ENCODE measurements at regions not wholly inside any gene's neighbourhood (a gene's known extent, or its start where the extent isn't known, plus 50 kb on each side); places are given as distances from the start of the nearest gene placed in this dataset.

DNA sequence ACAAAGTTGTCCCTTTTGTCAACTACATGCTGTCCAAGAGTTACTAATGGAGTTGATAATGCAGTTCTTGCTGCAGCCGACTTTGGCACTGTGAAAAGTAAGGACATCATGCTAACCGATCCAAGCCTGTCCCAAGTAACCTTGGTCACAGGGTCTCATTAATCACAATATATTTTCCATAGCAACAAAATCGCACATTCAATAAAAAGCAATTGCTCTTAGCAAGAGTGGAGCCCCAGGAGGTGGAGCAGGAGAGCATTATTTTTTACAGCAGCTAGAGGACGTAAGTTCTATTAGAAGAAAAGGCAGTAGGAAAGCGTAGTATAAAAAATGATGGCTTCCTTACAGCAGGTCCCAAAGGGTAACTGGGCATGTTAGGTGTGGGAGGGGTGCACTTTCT, 570.3 kb downstream of the EBF1 start:
- TF ChIP-seq EZH2 (IDR thresholded peaks at IDR 0.05) (no peak), POLR2AphosphoS5 (IDR thresholded peaks at IDR 0.05; ENCODE audit: borderline replicate concordance, low read depth, low read length) (no peak), FOXP2 (optimal IDR thresholded peaks at IDR 0.05; ENCODE audit: control extremely low read depth, extremely low read length, insufficient read depth) (no peak)
- Histone ChIP-seq H3K4me3 (no peak overlapping the region), H3K27ac (no peak overlapping the region), H3K36me3 (ENCODE audit: insufficient read depth, low read length) (no peaks in the 10 kb centered on the region), H3K9me3 (ENCODE audit: low read depth, low read length) (no peaks in the 10 kb centered on the region), H3K9ac (ENCODE audit: insufficient read length) (no peak overlapping the region)
- DNase-seq (ENCODE audit: low read depth, low spot score), result no peak

DNA sequence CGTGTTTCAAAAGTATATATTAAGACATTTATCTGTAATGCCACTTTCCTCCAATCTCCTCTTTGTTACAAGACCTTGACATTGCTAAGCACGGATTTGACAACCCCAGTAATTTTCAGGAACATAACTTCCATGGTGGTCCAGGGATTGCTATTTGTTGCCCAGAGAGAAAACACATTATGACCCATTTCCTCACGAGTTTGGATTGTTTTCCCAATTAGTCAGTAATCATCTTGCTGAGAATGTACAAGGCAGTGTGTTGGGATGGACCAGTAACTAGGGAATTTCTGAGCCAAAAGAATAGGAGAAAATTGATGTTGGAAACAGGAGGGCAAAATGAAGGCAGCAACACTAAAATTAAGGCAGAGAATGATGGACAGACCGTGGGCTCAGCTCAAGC, 574.1 kb downstream of the EBF1 start:
- TF ChIP-seq POLR2AphosphoS5 (IDR thresholded peaks at IDR 0.05; ENCODE audit: borderline replicate concordance, low read depth, low read length), result no peak
- TF ChIP-seq FOXP2 (optimal IDR thresholded peaks at IDR 0.05; ENCODE audit: control extremely low read depth, extremely low read length, insufficient read depth), result no peak
- no peak for TF ChIP-seq EZH2 (IDR thresholded peaks at IDR 0.05)
- H3K9ac ChIP-seq (ENCODE audit: insufficient read length), result no peak overlapping the region
- H3K36me3 ChIP-seq (ENCODE audit: insufficient read depth, low read length), result no peaks in the 10 kb centered on the region
- H3K4me3 ChIP-seq, result no peak overlapping the region
- no peak for DNase-seq (ENCODE audit: low read depth, low spot score)
- no peaks in the 10 kb centered on the region for H3K9me3 ChIP-seq (ENCODE audit: low read depth, low read length)
- H3K27ac ChIP-seq, result no peak overlapping the region

DNA sequence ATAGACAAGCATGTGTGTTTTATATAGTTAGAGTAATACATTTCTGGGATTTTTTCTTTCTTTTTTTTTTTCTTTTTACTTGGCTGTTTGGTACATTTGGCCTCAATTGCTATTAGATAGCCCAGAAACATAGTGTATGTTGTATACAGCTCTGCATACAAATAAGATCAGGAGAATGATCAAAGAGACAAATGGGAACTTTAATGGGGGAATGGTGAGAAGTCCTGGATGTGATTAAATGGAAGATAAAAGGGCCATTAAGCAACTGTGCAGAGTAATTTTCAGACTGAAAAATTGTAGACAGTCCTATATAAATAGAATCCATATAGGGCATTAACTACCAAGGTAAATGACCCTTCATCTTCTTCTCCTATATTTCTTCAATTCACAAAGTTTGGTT, 575.6 kb downstream of the EBF1 start:
- Histone ChIP-seq H3K36me3 (ENCODE audit: insufficient read depth, low read length) (no peaks in the 10 kb centered on the region), H3K4me3 (no peak overlapping the region), H3K9me3 (ENCODE audit: low read depth, low read length) (no peaks in the 10 kb centered on the region), H3K9ac (ENCODE audit: insufficient read length) (no peak overlapping the region), H3K27ac (no peak overlapping the region)
- no peak for TF ChIP-seq FOXP2 (optimal IDR thresholded peaks at IDR 0.05; ENCODE audit: control extremely low read depth, extremely low read length, insufficient read depth)
- no peak for TF ChIP-seq EZH2 (IDR thresholded peaks at IDR 0.05)
- TF ChIP-seq POLR2AphosphoS5 (IDR thresholded peaks at IDR 0.05; ENCODE audit: borderline replicate concordance, low read depth, low read length), result no peak
- no peak for DNase-seq (ENCODE audit: low read depth, low spot score)

GRCh38 chr5:158522776-158523175, 576.9 kb downstream of the EBF1 start:
- no peak for TF ChIP-seq POLR2AphosphoS5 (IDR thresholded peaks at IDR 0.05; ENCODE audit: borderline replicate concordance, low read depth, low read length)
- TF ChIP-seq FOXP2 (optimal IDR thresholded peaks at IDR 0.05; ENCODE audit: control extremely low read depth, extremely low read length, insufficient read depth), result no peak
- no peak for TF ChIP-seq EZH2 (IDR thresholded peaks at IDR 0.05)

DNA sequence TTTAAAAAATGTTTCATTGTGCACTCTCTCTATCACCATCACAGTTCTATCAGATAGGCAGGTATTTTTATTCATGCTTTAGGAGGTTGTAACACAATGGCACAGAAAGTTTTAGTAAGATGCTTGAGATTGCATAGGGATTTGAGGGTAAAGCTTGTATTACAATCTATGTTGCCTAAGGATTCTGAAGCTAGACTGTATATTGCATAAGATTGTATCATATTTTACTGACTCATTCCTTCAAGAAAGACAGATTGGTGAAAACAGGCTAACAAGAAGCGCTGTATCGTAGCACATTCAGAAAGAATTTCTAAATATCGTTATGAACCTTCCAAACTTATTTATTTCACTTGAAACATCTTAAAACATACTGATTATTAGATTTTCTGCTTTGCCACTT, 577.7 kb downstream of the EBF1 start:
- no peak overlapping the region for H3K9ac ChIP-seq (ENCODE audit: insufficient read length)
- H3K9me3 ChIP-seq (ENCODE audit: low read depth, low read length), result no peaks in the 10 kb centered on the region
- no peak for DNase-seq (ENCODE audit: low read depth, low spot score)
- H3K36me3 ChIP-seq (ENCODE audit: insufficient read depth, low read length), result no peaks in the 10 kb centered on the region
- H3K27ac ChIP-seq, result no peak overlapping the region
- no peak overlapping the region for H3K4me3 ChIP-seq
- TF ChIP-seq FOXP2 (optimal IDR thresholded peaks at IDR 0.05; ENCODE audit: control extremely low read depth, extremely low read length, insufficient read depth) (no peak), POLR2AphosphoS5 (IDR thresholded peaks at IDR 0.05; ENCODE audit: borderline replicate concordance, low read depth, low read length) (no peak), EZH2 (IDR thresholded peaks at IDR 0.05) (no peak)

More at GRCh38 chr5:158522776-158523175, 576.9 kb downstream of the EBF1 start:
- Histone ChIP-seq H3K4me3 (no peak overlapping the region), H3K36me3 (ENCODE audit: insufficient read depth, low read length) (no peaks in the 10 kb centered on the region), H3K9me3 (ENCODE audit: low read depth, low read length) (no peaks in the 10 kb centered on the region), H3K9ac (ENCODE audit: insufficient read length) (no peak overlapping the region), H3K27ac (no peak overlapping the region)
- DNase-seq (ENCODE audit: low read depth, low spot score), result no peak

- no peak for DNase-seq (ENCODE audit: low read depth, low spot score)
- Histone ChIP-seq H3K4me3 (no peak overlapping the region), H3K27ac (no peak overlapping the region), H3K9me3 (ENCODE audit: low read depth, low read length) (no peaks in the 10 kb centered on the region), H3K9ac (ENCODE audit: insufficient read length) (no peak overlapping the region), H3K36me3 (ENCODE audit: insufficient read depth, low read length) (no peaks in the 10 kb centered on the region)
- TF ChIP-seq EZH2 (IDR thresholded peaks at IDR 0.05) (no peak), FOXP2 (optimal IDR thresholded peaks at IDR 0.05; ENCODE audit: control extremely low read depth, extremely low read length, insufficient read depth) (no peak), POLR2AphosphoS5 (IDR thresholded peaks at IDR 0.05; ENCODE audit: borderline replicate concordance, low read depth, low read length) (no peak)
Measured at GRCh38 chr5:158519433-158520021, 580.2 kb downstream of the EBF1 start.

DNA sequence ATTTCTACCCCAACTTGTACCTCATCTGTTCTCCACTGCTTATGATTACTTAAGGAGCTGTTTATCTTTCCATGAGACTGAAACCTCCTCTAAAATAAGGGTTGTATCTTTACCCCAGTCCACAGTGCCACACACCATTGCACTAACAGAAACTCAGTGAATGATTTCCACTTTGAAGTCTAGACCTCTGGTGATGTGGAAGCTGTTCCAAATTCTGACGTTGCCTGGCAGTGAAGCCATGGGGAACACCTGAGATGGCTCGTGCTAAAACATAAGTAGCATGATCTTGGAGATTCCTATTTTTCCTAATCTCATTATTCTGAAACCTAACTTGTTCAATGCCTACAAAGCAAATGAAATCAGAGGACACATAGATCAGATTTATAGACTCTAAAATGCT, 583.2 kb downstream of the EBF1 start:
- H3K27ac ChIP-seq, result no peak overlapping the region
- no peak for DNase-seq (ENCODE audit: low read depth, low spot score)
- TF ChIP-seq EZH2 (IDR thresholded peaks at IDR 0.05), result no peak
- TF ChIP-seq POLR2AphosphoS5 (IDR thresholded peaks at IDR 0.05; ENCODE audit: borderline replicate concordance, low read depth, low read length), result no peak
- TF ChIP-seq FOXP2 (optimal IDR thresholded peaks at IDR 0.05; ENCODE audit: control extremely low read depth, extremely low read length, insufficient read depth), result no peak
- H3K9ac ChIP-seq (ENCODE audit: insufficient read length), result no peak overlapping the region
- no peaks in the 10 kb centered on the region for H3K9me3 ChIP-seq (ENCODE audit: low read depth, low read length)
- H3K4me3 ChIP-seq, result no peak overlapping the region
- no peaks in the 10 kb centered on the region for H3K36me3 ChIP-seq (ENCODE audit: insufficient read depth, low read length)

DNA sequence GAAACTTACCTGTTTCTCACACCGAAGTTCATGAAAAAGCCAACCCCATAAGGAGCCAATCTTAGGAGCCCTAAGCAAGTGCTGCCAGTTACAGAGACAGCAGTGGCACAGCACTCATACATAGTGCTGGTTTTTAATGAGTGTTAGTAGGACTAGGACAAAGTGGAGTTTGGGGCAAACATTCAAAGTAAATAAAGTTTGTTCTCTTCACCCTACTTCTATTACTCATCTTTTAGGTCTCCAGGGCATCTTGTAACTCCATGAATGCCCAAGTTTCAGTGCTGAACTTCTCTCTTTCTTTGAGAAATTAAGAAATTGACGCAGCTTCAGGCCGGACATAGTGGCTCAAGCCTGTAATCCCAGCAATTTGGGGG, 584.7 kb downstream of the EBF1 start:
- H3K27ac ChIP-seq, result no peak overlapping the region
- no peaks in the 10 kb centered on the region for H3K9me3 ChIP-seq (ENCODE audit: low read depth, low read length)
- no peak overlapping the region for H3K4me3 ChIP-seq
- TF ChIP-seq EZH2 (IDR thresholded peaks at IDR 0.05) (no peak), POLR2AphosphoS5 (IDR thresholded peaks at IDR 0.05; ENCODE audit: borderline replicate concordance, low read depth, low read length) (no peak)
- DNase-seq (ENCODE audit: low read depth, low spot score), result no peak
- no peak overlapping the region for H3K9ac ChIP-seq (ENCODE audit: insufficient read length)
- H3K36me3 ChIP-seq (ENCODE audit: insufficient read depth, low read length), result no peaks in the 10 kb centered on the region

GRCh38 chr5:158514319-158514985, 585.3 kb downstream of the EBF1 start:
- no peak overlapping the region for H3K4me3 ChIP-seq
- TF ChIP-seq POLR2AphosphoS5 (IDR thresholded peaks at IDR 0.05; ENCODE audit: borderline replicate concordance, low read depth, low read length) (no peak), FOXP2 (optimal IDR thresholded peaks at IDR 0.05; ENCODE audit: control extremely low read depth, extremely low read length, insufficient read depth) (no peak), EZH2 (IDR thresholded peaks at IDR 0.05) (no peak)
- no peaks in the 10 kb centered on the region for H3K36me3 ChIP-seq (ENCODE audit: insufficient read depth, low read length)
- no peak overlapping the region for H3K27ac ChIP-seq
- no peak overlapping the region for H3K9ac ChIP-seq (ENCODE audit: insufficient read length)
- no peak for DNase-seq (ENCODE audit: low read depth, low spot score)
- no peaks in the 10 kb centered on the region for H3K9me3 ChIP-seq (ENCODE audit: low read depth, low read length)

Measured in SK-N-MC (cell line).